Inferior parietal cortex (tissue), 1 donor: ENCODE measurements at regions not wholly inside any gene's neighbourhood (a gene's known extent, or its start where the extent isn't known, plus 50 kb on each side); places are given as distances from the start of the nearest gene placed in this dataset.

Experiments
- DNase-seq: peaks from one replicate; pipeline ENCODE4 v3.0.0-alpha.2; 2016; ENCODE audit errors: extremely low spot score

GRCh38 chr2:239715606-239716005 lies 309.5 kb downstream of the NDUFA10 start:
- DNase-seq, result no peak

GRCh38 chr2:239715202-239715601 lies 309.9 kb downstream of the NDUFA10 start:
- no peak for DNase-seq

- DNase-seq, result no peak
Observed at GRCh38 chr2:239714116-239714515, 311.0 kb downstream of the NDUFA10 start.

GRCh38 chr2:239712755-239713154 lies 311.9 kb upstream of the HDAC4 start:
- DNase-seq, result no peak

GRCh38 chr2:239711911-239712570 lies 311.2 kb upstream of the HDAC4 start:
- DNase-seq, result no peak

- DNase-seq, result no peak
Observed at GRCh38 chr2:239710953-239711861, 310.4 kb upstream of the HDAC4 start.

- DNase-seq, result no peak
Observed at GRCh38 chr2:239706367-239706766, 305.5 kb upstream of the HDAC4 start.

GRCh38 chr2:239704737-239705136 lies 303.9 kb upstream of the HDAC4 start:
- no peak for DNase-seq

GRCh38 chr2:239703834-239704233 lies 303.0 kb upstream of the HDAC4 start:
- DNase-seq, result no peak

- peak; percentile 32 for DNase-seq
Observed at GRCh38 chr2:239700686-239701345, 300.0 kb upstream of the HDAC4 start.

GRCh38 chr2:239697399-239698164 lies 296.8 kb upstream of the HDAC4 start:
- no peak for DNase-seq

- DNase-seq, result no peak
Observed at GRCh38 chr2:239696559-239697207, 295.9 kb upstream of the HDAC4 start.

GRCh38 chr2:239695728-239696240 lies 295.0 kb upstream of the HDAC4 start:
- no peak for DNase-seq

GRCh38 chr2:239695106-239695727 lies 294.4 kb upstream of the HDAC4 start:
- no peak for DNase-seq

- DNase-seq, result no peak
Observed at GRCh38 chr2:239694487-239694886, 293.7 kb upstream of the HDAC4 start.

- DNase-seq, result no peak
Observed at GRCh38 chr2:239693761-239694415, 293.1 kb upstream of the HDAC4 start.

GRCh38 chr2:239693330-239693729 lies 292.5 kb upstream of the HDAC4 start:
- no peak for DNase-seq

GRCh38 chr2:239692919-239693318 lies 292.1 kb upstream of the HDAC4 start:
- no peak for DNase-seq

- DNase-seq, result no peak
Observed at GRCh38 chr2:239692362-239692851, 291.6 kb upstream of the HDAC4 start.

- no peak for DNase-seq
Observed at GRCh38 chr2:239691720-239692119, 290.9 kb upstream of the HDAC4 start.
